Nephron (organoid): ENCODE measurements at regions not wholly inside any gene's neighbourhood (a gene's known extent, or its start where the extent isn't known, plus 50 kb on each side); places are given as distances from the start of the nearest gene placed in this dataset.

Experiments used
- H3K27ac Mint-ChIP-seq, 3 experiments: 2 replicates each; pipeline ENCODE4 v1.8.0; 2020; ENCODE audit warnings: mixed read lengths in 3 of 3, mild to moderate bottlenecking in 2 of 3, moderate library complexity in 1 of 3
- H3K27me3 Mint-ChIP-seq: 2 replicates; pipeline ENCODE4 v1.8.0; 2021; ENCODE audit warnings: low read depth, mild to moderate bottlenecking, moderate library complexity, mixed read lengths
- H3K36me3 Mint-ChIP-seq: 2 replicates; pipeline ENCODE4 v1.8.0; 2020; ENCODE audit warnings: low read depth, mixed read lengths
- H3K4me1 Mint-ChIP-seq: 2 replicates; pipeline ENCODE4 v1.8.0; 2020; ENCODE audit warnings: mixed read lengths
- H3K4me3 Mint-ChIP-seq, 3 experiments: 2 replicates each; pipeline ENCODE4 v1.8.0; 2020; ENCODE audit warnings: mild to moderate bottlenecking in 3 of 3, mixed read lengths in 3 of 3, moderate library complexity in 2 of 3
- H3K9me3 Mint-ChIP-seq: 2 replicates; pipeline ENCODE4 v1.8.0; 2020; ENCODE audit warnings: mixed read lengths
- TF ChIP-seq, protein P1 (sequence below), 3 experiments: fragments of 200-600 bp; sonication (generic); IDR thresholded peaks; one replicate each; pipeline ENCODE4 v1.5.0; 2021; ENCODE audit warnings: antibody characterized with exemption in 3 of 3; ENCODE audit not compliant: unreplicated experiment in 3 of 3

- H3K4me1 Mint-ChIP-seq = peaks cover 10% of the 10 kb centered on the region
Measured at GRCh38 chr11:64475145-64475544, 80.6 kb upstream of the SLC22A11 start.

GRCh38 chr11:64476881-64477280, 78.9 kb upstream of the SLC22A11 start:
- Mint-ChIP-seq H3K4me1 (peaks cover 10% of the 10 kb centered on the region), H3K9me3 (peaks cover 9% of the 10 kb centered on the region), H3K27me3 (peaks cover 21% of the 10 kb centered on the region), H3K4me3 (no peak overlapping the region), H3K36me3 (no peaks in the 10 kb centered on the region), H3K27ac (no peak overlapping the region)
- TF ChIP-seq, protein P1, sequence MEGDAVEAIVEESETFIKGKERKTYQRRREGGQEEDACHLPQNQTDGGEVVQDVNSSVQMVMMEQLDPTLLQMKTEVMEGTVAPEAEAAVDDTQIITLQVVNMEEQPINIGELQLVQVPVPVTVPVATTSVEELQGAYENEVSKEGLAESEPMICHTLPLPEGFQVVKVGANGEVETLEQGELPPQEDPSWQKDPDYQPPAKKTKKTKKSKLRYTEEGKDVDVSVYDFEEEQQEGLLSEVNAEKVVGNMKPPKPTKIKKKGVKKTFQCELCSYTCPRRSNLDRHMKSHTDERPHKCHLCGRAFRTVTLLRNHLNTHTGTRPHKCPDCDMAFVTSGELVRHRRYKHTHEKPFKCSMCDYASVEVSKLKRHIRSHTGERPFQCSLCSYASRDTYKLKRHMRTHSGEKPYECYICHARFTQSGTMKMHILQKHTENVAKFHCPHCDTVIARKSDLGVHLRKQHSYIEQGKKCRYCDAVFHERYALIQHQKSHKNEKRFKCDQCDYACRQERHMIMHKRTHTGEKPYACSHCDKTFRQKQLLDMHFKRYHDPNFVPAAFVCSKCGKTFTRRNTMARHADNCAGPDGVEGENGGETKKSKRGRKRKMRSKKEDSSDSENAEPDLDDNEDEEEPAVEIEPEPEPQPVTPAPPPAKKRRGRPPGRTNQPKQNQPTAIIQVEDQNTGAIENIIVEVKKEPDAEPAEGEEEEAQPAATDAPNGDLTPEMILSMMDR (IDR thresholded peaks at IDR 0.05; ENCODE audit: unreplicated experiment in 3 of 3) = no peak

More at GRCh38 chr11:64475145-64475544, 80.6 kb upstream of the SLC22A11 start:
- Mint-ChIP-seq H3K27ac (no peak overlapping the region), H3K4me3 (no peak overlapping the region), H3K36me3 (no peaks in the 10 kb centered on the region), H3K27me3 (peaks cover 21% of the 10 kb centered on the region), H3K9me3 (peaks cover 14% of the 10 kb centered on the region)
- TF ChIP-seq, protein P1 (IDR thresholded peaks at IDR 0.05; ENCODE audit: unreplicated experiment in 3 of 3) = no peak

DNA sequence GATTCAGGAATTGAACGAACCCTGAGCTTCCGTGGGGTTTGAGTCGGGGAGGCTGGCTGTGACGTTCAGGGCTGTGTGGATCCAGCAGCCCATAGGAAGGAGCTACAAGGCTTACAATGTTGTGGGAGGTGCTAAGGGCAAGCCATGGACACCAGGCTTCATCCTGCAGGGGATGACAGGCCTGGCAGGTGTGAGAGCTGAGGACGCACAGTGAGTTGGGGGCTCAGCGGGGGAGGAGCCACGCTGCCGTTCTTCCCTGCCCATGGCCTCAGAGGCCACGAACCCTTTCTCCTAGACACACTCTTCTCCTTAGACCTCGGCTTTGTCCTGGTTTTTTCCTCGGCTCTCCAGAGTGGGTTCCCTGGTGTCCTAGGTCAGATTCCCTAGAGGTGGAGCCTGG, 78.1 kb upstream of the SLC22A11 start:
- TF ChIP-seq, protein P1 (IDR thresholded peaks at IDR 0.05; ENCODE audit: unreplicated experiment in 3 of 3) = no peak

DNA sequence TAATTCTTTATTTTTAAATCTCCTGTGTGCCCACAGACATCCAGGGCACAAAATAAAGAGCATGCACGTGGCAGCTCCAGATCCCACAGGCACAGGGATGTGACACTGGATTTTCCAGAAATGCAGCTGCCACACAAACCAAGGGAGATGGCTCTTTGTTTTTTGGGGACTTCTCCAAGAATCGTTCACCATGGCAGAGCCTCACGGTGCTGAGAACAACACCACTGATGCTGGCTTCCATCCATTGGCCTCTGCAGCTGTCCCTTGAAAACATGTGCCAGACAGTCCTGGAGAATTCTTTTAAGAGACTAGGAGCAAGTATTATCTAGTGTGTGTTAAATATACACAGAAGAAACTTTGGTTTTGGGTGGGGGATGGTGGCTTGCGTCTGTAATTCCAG, 73.2 kb upstream of the SLC22A11 start:
- Mint-ChIP-seq H3K27me3 (peaks cover 24% of the 10 kb centered on the region), H3K9me3 (peaks cover under 1% of the 10 kb centered on the region), H3K36me3 (no peaks in the 10 kb centered on the region), H3K4me1 (peaks cover 5% of the 10 kb centered on the region), H3K4me3 (no peak overlapping the region), H3K27ac (no peak overlapping the region)
- TF ChIP-seq, protein P1 (IDR thresholded peaks at IDR 0.05; ENCODE audit: unreplicated experiment in 3 of 3) = no peak

More for the DNA sequence above, 78.1 kb upstream of the SLC22A11 start:
- peaks cover 12% of the 10 kb centered on the region for H3K4me1 Mint-ChIP-seq
- peaks cover 22% of the 10 kb centered on the region for H3K27me3 Mint-ChIP-seq
- H3K4me3 Mint-ChIP-seq = no peak overlapping the region
- no peak overlapping the region for H3K27ac Mint-ChIP-seq
- H3K9me3 Mint-ChIP-seq = peaks cover 9% of the 10 kb centered on the region
- H3K36me3 Mint-ChIP-seq = no peaks in the 10 kb centered on the region

GRCh38 chr11:64484191-64485022, 71.3 kb upstream of the SLC22A11 start:
- Mint-ChIP-seq H3K36me3 (no peaks in the 10 kb centered on the region), H3K27me3 (peaks cover 21% of the 10 kb centered on the region), H3K4me3 (no peak overlapping the region), H3K9me3 (no peaks in the 10 kb centered on the region), H3K4me1 (peaks cover 7% of the 10 kb centered on the region), H3K27ac (no peak overlapping the region)
- TF ChIP-seq, protein P1 (IDR thresholded peaks at IDR 0.05; ENCODE audit: unreplicated experiment in 3 of 3) = no peak

DNA sequence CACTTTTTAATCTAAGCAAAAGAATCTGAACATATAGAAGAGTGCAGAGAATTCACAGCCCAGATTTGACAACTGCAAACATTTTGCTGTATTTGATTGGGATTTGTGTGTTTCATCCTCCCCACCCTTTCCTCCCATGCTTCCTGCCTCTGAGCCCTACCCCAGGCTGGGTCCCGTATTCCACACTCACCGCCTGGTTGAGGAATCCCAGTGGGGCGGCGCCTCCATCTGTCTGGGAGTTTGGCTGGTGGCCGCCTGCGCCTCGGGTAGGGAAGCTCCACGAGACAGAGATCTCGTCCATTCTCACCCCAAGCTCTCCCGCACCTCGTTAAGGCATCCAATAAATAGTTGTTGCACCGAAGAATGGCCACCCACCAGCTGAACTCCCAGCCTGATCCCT, 70.7 kb upstream of the SLC22A11 start:
- H3K4me1 Mint-ChIP-seq = peaks cover 10% of the 10 kb centered on the region
- TF ChIP-seq, protein P1 (IDR thresholded peaks at IDR 0.05; ENCODE audit: unreplicated experiment in 3 of 3) = no peak
- no peak overlapping the region for H3K27ac Mint-ChIP-seq
- H3K9me3 Mint-ChIP-seq = no peaks in the 10 kb centered on the region
- peaks cover 28% of the 10 kb centered on the region for H3K27me3 Mint-ChIP-seq
- H3K4me3 Mint-ChIP-seq = no peak overlapping the region
- H3K36me3 Mint-ChIP-seq = no peaks in the 10 kb centered on the region
